Testis (tissue), 2 donors: ENCODE measurements at regions not wholly inside any gene's neighbourhood (a gene's known extent, or its start where the extent isn't known, plus 50 kb on each side); places are given as distances from the start of the nearest gene placed in this dataset.

Experiments used
- DNase-seq: peaks from one replicate; pipeline ENCODE4 v3.0.0-alpha.2; 2019
- H3K27ac ChIP-seq, 2 donors: fragments of 200-600 bp; sonication (generic); one replicate each; pipeline ENCODE4 v1.5.1; 2019
- H3K27me3 ChIP-seq: fragments of 200-600 bp; sonication (generic); one replicate; pipeline ENCODE4 v1.5.1; 2019
- H3K36me3 ChIP-seq: fragments of 200-600 bp; sonication (generic); one replicate; pipeline ENCODE4 v1.5.1; 2017; ENCODE audit warnings: low read depth; ENCODE audit errors: missing control alignments
- H3K4me1 ChIP-seq: fragments of 200-600 bp; sonication (generic); one replicate; pipeline ENCODE4 v1.5.1; 2019
- H3K4me3 ChIP-seq, 2 donors: fragments of 200-600 bp; sonication (generic); one replicate each; pipeline ENCODE4 v1.5.1; 2017 to 2019
- H3K9me3 ChIP-seq: fragments of 200-600 bp; sonication (generic); one replicate; pipeline ENCODE4 v1.5.1; 2017
- POLR2A ChIP-seq: fragments of 450-650 bp; IDR thresholded peaks from one replicate; pipeline ENCODE4 v1.6.1; 2017; ENCODE audit warnings: antibody characterized with exemption, mild to moderate bottlenecking, moderate library complexity
- WGBS, 2 donors: methylation state at CpG; one replicate each; pipeline ENCODE4 v1.1.5; 2018; 5-methylcytosine and 5-hydroxymethylcytosine counted together
- intact Hi-C: fragments of 100-400 bp; cut with DNase I; formaldehyde crosslinking; loops from one replicate; pipeline ENCODE4 v1.15.1; 2023; ENCODE audit warnings: low total_unique reads
- TF ChIP-seq, protein P1 (sequence below), 3 experiments: fragments of 450-650 bp in 2 of 3; fragments of 200-600 bp in 1 of 3; sonication (generic) in 1 of 3; IDR thresholded peaks; one replicate each; pipeline ENCODE4 v1.5.1; 2016 to 2019; ENCODE audit warnings: antibody characterized with exemption in 3 of 3, mild to moderate bottlenecking in 2 of 3, moderate library complexity in 1 of 3

DNA sequence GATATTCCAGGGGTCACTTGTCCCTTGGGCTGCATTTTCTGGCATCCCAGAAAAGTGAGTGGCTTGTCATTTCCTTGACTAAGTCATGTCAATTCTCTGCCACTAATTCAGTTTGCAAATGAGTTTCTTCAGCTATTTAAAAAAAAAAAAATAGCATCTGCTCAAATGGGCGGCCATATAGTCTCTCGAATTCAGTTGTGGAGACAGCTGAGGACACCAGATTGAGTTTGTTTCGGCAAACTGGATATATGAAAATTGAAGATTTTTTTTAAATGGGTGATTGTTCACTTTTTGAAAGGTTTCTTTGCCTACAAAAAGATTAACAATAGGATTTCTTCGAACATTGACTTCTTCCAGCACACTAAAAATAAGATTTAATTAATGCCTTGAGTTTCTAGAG, 96.3 kb upstream of the TIAM2 start:
- Histone ChIP-seq H3K27me3 (no peaks in the 10 kb centered on the region), H3K4me1 (no peaks in the 10 kb centered on the region), H3K4me3 (no peak overlapping the region), H3K36me3 (no peaks in the 10 kb centered on the region), H3K27ac (no peak overlapping the region), H3K9me3 (no peaks in the 10 kb centered on the region)
- 97 to 99% methylated on average over 4 of the region's 4 CpGs for WGBS, 2 donors
- intact Hi-C loops, result no loop called here
- DNase-seq, result no peak
- TF ChIP-seq, protein P1, sequence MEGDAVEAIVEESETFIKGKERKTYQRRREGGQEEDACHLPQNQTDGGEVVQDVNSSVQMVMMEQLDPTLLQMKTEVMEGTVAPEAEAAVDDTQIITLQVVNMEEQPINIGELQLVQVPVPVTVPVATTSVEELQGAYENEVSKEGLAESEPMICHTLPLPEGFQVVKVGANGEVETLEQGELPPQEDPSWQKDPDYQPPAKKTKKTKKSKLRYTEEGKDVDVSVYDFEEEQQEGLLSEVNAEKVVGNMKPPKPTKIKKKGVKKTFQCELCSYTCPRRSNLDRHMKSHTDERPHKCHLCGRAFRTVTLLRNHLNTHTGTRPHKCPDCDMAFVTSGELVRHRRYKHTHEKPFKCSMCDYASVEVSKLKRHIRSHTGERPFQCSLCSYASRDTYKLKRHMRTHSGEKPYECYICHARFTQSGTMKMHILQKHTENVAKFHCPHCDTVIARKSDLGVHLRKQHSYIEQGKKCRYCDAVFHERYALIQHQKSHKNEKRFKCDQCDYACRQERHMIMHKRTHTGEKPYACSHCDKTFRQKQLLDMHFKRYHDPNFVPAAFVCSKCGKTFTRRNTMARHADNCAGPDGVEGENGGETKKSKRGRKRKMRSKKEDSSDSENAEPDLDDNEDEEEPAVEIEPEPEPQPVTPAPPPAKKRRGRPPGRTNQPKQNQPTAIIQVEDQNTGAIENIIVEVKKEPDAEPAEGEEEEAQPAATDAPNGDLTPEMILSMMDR (IDR thresholded peaks at IDR 0.05), result no peak
- TF ChIP-seq POLR2A, result no peak

DNA sequence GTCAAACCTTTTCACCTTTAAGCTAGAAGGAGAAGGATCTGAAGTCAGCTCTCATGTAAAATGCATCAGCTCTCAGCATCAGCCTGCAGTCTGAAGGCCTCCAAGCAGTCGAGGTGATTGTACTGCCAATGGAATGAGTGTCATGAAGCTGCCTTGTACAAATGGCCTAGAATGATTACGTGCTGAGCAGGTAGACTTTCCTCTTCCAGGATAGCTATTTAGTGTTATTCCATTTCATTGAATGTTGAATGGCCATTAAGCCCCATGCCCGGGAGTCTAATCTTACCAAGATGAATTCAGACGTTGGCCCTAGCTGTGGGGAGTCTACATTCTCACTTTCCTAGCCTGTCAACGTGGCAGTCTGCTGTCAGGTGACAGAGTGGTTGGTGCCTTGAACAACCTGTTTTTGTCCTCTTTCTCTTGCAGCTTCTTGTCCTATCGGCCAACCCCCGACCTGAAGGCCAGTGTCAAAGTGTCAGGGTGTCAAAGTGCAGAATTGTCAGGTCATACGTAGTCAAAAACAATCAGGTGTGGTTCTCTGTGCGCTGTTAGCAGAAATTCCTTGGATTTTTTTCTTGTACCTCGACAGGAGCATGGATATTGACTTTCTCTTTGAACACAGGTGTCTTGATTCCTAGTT, 95.2 kb upstream of the TIAM2 start:
- Histone ChIP-seq H3K4me1 (no peaks in the 10 kb centered on the region), H3K4me3 (no peak overlapping the region), H3K9me3 (no peaks in the 10 kb centered on the region), H3K36me3 (no peaks in the 10 kb centered on the region), H3K27me3 (no peaks in the 10 kb centered on the region), H3K27ac (no peak overlapping the region)
- intact Hi-C loops, result no loop called here
- WGBS, 2 donors, result 83 to 90% methylated on average over 10 of the region's 10 CpGs
- no peak for DNase-seq
- TF ChIP-seq, protein P1 (IDR thresholded peaks at IDR 0.05), result no peak
- no peak for TF ChIP-seq POLR2A

DNA sequence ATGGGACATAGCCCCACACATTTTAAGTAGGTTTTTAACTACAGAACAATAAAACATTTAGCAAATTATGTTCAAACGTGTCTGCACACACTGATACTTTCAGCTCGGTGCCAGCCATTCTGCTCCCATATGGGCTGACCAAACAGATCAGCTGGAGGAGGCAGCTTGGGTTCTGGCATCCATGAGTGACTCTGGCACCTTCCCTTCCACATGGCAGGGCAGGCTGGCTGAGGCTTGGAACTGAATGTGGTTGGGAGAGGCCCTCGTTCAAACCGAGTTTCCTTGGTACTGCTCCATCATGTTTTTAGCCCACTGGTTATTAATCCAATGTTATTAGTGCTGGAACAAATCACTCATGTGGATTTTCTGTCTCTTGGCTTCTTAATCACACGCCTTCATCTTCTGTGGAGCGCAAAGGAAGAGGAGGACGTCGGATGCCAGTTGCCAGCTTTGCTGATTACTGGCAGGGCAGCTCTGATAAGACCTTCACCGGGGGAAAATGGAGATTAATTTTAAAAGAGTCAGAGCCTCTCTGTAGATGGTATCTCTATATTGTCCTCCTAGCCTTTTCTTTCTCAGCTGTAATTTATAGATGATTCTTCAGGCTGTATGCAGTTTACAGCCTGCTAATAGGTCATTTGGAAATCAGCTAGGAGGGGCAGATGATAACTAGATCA, 93.1 kb upstream of the TIAM2 start:
- no peak for TF ChIP-seq POLR2A
- TF ChIP-seq, protein P1 (IDR thresholded peaks at IDR 0.05), result no peak
- no peak for DNase-seq
- H3K4me1 ChIP-seq, result no peaks in the 10 kb centered on the region
- H3K36me3 ChIP-seq, result no peaks in the 10 kb centered on the region
- intact Hi-C loops, result no loop called here
- 66 to 69% methylated on average over 9 of the region's 9 CpGs for WGBS, 2 donors
- no peak overlapping the region for H3K27ac ChIP-seq
- no peaks in the 10 kb centered on the region for H3K27me3 ChIP-seq
- no peak overlapping the region for H3K4me3 ChIP-seq
- H3K9me3 ChIP-seq, result no peaks in the 10 kb centered on the region

DNA sequence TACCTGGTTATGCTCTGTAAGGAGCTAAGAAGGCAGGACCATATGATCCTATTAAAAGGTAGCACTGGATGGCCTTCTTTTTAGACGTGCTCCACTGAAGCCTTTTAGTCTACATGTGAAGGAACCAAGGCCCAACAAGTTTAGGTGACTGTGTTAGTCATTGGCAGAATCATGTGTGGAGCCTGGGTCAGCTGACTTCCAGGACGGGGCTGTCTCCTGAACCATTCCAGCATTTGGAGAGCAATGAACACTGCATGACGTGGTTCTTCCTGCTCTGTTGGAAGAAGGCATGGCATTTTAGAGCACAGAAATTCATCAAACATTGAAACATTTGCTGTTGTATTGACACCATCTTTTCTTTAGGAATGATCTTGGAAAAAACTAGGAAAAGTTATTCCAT, 87.8 kb upstream of the TIAM2 start:
- no peak for TF ChIP-seq POLR2A
- TF ChIP-seq, protein P1 (IDR thresholded peaks at IDR 0.05), result no peak
- H3K27me3 ChIP-seq, result no peaks in the 10 kb centered on the region
- no peak for DNase-seq

DNA sequence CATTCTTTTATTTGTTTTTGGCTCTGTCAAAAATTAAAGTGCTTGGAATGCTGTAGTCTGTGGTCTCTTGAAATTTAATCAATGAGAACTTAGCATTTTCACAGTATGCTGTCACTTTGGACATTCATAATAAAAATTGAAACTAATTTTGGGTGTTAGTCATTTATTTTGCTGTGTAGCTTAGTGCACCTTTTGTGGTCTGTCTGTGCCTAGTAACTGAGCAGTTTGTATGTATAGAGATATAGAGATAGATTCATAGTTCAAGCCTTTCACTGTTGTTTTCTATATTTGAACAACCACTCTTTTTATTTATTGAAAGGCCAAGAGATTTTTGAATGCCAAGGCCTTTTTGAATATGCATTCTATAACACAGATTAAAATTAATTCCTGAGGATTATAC, 86.4 kb upstream of the TIAM2 start:
- Histone ChIP-seq H3K4me1 (no peaks in the 10 kb centered on the region), H3K9me3 (no peaks in the 10 kb centered on the region), H3K4me3 (no peak overlapping the region), H3K27me3 (no peaks in the 10 kb centered on the region), H3K36me3 (no peaks in the 10 kb centered on the region), H3K27ac (no peak overlapping the region)
- TF ChIP-seq, protein P1 (IDR thresholded peaks at IDR 0.05), result no peak
- TF ChIP-seq POLR2A, result no peak
- DNase-seq, result no peak
- intact Hi-C loops, result no loop called here

More for the DNA sequence above, 87.8 kb upstream of the TIAM2 start:
- intact Hi-C loops, result no loop called here
- H3K9me3 ChIP-seq, result no peaks in the 10 kb centered on the region
- no peaks in the 10 kb centered on the region for H3K36me3 ChIP-seq
- H3K27ac ChIP-seq, result no peak overlapping the region
- 43 to 57% methylated on average over 2 to 3 of the region's 3 CpGs for WGBS, 2 donors
- no peaks in the 10 kb centered on the region for H3K4me1 ChIP-seq
- H3K4me3 ChIP-seq, result no peak overlapping the region
